ENCODE measurements at regions not wholly inside any gene's neighbourhood (a gene's known extent, or its start where the extent isn't known, plus 50 kb on each side); places are given as distances from the start of the nearest gene placed in this dataset.

GRCh38 chr1:82612986-82613385 lies 812.3 kb downstream of the ADGRL2 start:
- TF ChIP-seq CTCF (IDR thresholded peaks at IDR 0.05; ENCODE audit: control insufficient read depth, insufficient read depth, low read depth, low read length, missing control alignments) = no peak
- no peak for DNase-seq (ENCODE audit: low read depth)
- no peak overlapping the region for H3K4me3 ChIP-seq (ENCODE audit: control insufficient read depth, low read depth, low read length)

- H3K4me3 ChIP-seq (ENCODE audit: control insufficient read depth, low read depth, low read length) = no peak overlapping the region
- DNase-seq (ENCODE audit: low read depth) = no peak
- no peak for TF ChIP-seq CTCF (IDR thresholded peaks at IDR 0.05; ENCODE audit: control insufficient read depth, insufficient read depth, low read depth, low read length, missing control alignments)
Measured at GRCh38 chr1:82606546-82606945, 805.8 kb downstream of the ADGRL2 start.

- no peak for TF ChIP-seq CTCF (IDR thresholded peaks at IDR 0.05; ENCODE audit: control insufficient read depth, insufficient read depth, low read depth, low read length, missing control alignments)
- no peak overlapping the region for H3K4me3 ChIP-seq (ENCODE audit: control insufficient read depth, low read depth, low read length)
- no peak for DNase-seq (ENCODE audit: low read depth)
Measured at GRCh38 chr1:82604524-82604923, 803.8 kb downstream of the ADGRL2 start.

- H3K4me3 ChIP-seq (ENCODE audit: control insufficient read depth, low read depth, low read length) = no peak overlapping the region
- DNase-seq (ENCODE audit: low read depth) = no peak
- TF ChIP-seq CTCF (IDR thresholded peaks at IDR 0.05; ENCODE audit: control insufficient read depth, insufficient read depth, low read depth, low read length, missing control alignments) = no peak
Measured at GRCh38 chr1:82600314-82600713, 799.6 kb downstream of the ADGRL2 start.

GRCh38 chr1:82598812-82599211 lies 798.1 kb downstream of the ADGRL2 start:
- no peak for DNase-seq (ENCODE audit: low read depth)
- no peak for TF ChIP-seq CTCF (IDR thresholded peaks at IDR 0.05; ENCODE audit: control insufficient read depth, insufficient read depth, low read depth, low read length, missing control alignments)
- no peak overlapping the region for H3K4me3 ChIP-seq (ENCODE audit: control insufficient read depth, low read depth, low read length)

GRCh38 chr1:82598337-82598736 lies 797.6 kb downstream of the ADGRL2 start:
- TF ChIP-seq CTCF (IDR thresholded peaks at IDR 0.05; ENCODE audit: control insufficient read depth, insufficient read depth, low read depth, low read length, missing control alignments) = no peak
- no peak overlapping the region for H3K4me3 ChIP-seq (ENCODE audit: control insufficient read depth, low read depth, low read length)
- DNase-seq (ENCODE audit: low read depth) = no peak

GRCh38 chr1:82597649-82598048 lies 796.9 kb downstream of the ADGRL2 start:
- no peak for TF ChIP-seq CTCF (IDR thresholded peaks at IDR 0.05; ENCODE audit: control insufficient read depth, insufficient read depth, low read depth, low read length, missing control alignments)

More at GRCh38 chr1:82597649-82598048, 796.9 kb downstream of the ADGRL2 start:
- no peak for DNase-seq (ENCODE audit: low read depth)
- no peak overlapping the region for H3K4me3 ChIP-seq (ENCODE audit: control insufficient read depth, low read depth, low read length)
